A549 (cell line): ENCODE measurements at regions not wholly inside any gene's neighbourhood (a gene's known extent, or its start where the extent isn't known, plus 50 kb on each side); places are given as distances from the start of the nearest gene placed in this dataset.

ENCODE experiments used
- BHLHE40 ChIP-seq: IDR thresholded peaks from 2 replicates; pipeline ENCODE4 v1.6.1; 2012; ENCODE audit warnings: low read depth, low read length, inconsistent platforms
- CHD2 ChIP-seq: fragments of 150-350 bp; IDR thresholded peaks from 2 replicates; pipeline ENCODE4 v1.6.1; 2014; ENCODE audit warnings: low read length; ENCODE audit not compliant: partially characterized antibody
- EP300 ChIP-seq, 2 experiments: fragments of >200 bp; sonication (Bioruptor Twin); formaldehyde crosslinking; IDR thresholded peaks; 2 replicates in 1 of 2; 3 replicates in 1 of 2; pipeline ENCODE4 v1.6.1; 2016 to 2017
- FOXS1 ChIP-seq: fragments of 250-450 bp; sonication (Bioruptor Pico); IDR thresholded peaks from 2 replicates; pipeline ENCODE4 v1.5.0; 2020; ENCODE audit warnings: mild to moderate bottlenecking, moderate library complexity
- KDM1A ChIP-seq: fragments of 200-600 bp; sonication (generic); IDR thresholded peaks from 2 replicates; pipeline ENCODE4 v1.6.1; 2016; ENCODE audit warnings: low read depth, mild to moderate bottlenecking
- NR3C1 ChIP-seq: fragments of >200 bp; sonication (Bioruptor Twin); formaldehyde crosslinking; IDR thresholded peaks from 3 replicates; pipeline ENCODE4 v1.6.1; 2017
- POLR2A ChIP-seq: IDR thresholded peaks from 2 replicates; pipeline ENCODE4 v1.6.1; 2012; ENCODE audit warnings: mild to moderate bottlenecking, low read length
- POLR2AphosphoS2 ChIP-seq: conservative IDR thresholded peaks from 2 replicates; pipeline ENCODE4 v1.6.1; 2012; ENCODE audit warnings: low read length, improper control_type of control experiment, inconsistent platforms
- RCOR1 ChIP-seq: fragments of 150-350 bp; IDR thresholded peaks from 2 replicates; pipeline ENCODE4 v1.6.1; 2014; ENCODE audit warnings: antibody characterized with exemption, low read length, low read depth
- TF ChIP-seq, protein P1 (sequence below): fragments of 250-450 bp; sonication (Bioruptor Pico); IDR thresholded peaks from 2 replicates; pipeline ENCODE4 v1.5.0; 2021; ENCODE audit warnings: mild to moderate bottlenecking, moderate library complexity, borderline replicate concordance
- TF ChIP-seq, protein P2 (sequence below): fragments of >200 bp; sonication (Bioruptor Twin); formaldehyde crosslinking; IDR thresholded peaks from 3 replicates; pipeline ENCODE4 v1.5.1; 2016
- TF ChIP-seq, protein P3 (sequence below): fragments of 450-650 bp; IDR thresholded peaks from 2 replicates; pipeline ENCODE4 v1.6.1; 2014; ENCODE audit warnings: antibody characterized with exemption

DNA sequence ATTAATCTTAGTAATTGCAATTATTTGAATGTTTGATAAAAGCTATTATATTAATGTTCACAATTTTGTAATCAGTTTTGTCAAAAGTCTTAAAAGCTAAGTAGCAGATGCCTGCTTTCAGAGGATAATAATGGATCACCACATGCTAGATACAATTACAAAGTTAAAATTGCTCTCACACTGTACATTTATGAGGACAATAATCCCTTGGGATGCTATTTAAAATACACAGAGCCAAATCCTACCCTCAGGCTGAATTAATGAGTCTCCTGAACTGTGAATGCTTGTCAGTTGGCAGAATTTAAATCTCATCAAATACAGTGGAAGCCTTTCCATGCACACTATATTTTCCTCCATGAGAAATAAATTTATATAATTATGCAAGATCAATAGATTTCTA is 153.3 kb upstream of the SYNCRIP start:
- TF ChIP-seq, protein P1, sequence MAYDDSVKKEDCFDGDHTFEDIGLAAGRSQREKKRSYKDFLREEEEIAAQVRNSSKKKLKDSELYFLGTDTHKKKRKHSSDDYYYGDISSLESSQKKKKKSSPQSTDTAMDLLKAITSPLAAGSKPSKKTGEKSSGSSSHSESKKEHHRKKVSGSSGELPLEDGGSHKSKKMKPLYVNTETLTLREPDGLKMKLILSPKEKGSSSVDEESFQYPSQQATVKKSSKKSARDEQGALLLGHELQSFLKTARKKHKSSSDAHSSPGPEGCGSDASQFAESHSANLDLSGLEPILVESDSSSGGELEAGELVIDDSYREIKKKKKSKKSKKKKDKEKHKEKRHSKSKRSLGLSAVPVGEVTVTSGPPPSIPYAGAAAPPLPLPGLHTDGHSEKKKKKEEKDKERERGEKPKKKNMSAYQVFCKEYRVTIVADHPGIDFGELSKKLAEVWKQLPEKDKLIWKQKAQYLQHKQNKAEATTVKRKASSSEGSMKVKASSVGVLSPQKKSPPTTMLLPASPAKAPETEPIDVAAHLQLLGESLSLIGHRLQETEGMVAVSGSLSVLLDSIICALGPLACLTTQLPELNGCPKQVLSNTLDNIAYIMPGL: no peak
- TF ChIP-seq EP300 (IDR thresholded peaks at IDR 0.05): no peak
- TF ChIP-seq, protein P2, sequence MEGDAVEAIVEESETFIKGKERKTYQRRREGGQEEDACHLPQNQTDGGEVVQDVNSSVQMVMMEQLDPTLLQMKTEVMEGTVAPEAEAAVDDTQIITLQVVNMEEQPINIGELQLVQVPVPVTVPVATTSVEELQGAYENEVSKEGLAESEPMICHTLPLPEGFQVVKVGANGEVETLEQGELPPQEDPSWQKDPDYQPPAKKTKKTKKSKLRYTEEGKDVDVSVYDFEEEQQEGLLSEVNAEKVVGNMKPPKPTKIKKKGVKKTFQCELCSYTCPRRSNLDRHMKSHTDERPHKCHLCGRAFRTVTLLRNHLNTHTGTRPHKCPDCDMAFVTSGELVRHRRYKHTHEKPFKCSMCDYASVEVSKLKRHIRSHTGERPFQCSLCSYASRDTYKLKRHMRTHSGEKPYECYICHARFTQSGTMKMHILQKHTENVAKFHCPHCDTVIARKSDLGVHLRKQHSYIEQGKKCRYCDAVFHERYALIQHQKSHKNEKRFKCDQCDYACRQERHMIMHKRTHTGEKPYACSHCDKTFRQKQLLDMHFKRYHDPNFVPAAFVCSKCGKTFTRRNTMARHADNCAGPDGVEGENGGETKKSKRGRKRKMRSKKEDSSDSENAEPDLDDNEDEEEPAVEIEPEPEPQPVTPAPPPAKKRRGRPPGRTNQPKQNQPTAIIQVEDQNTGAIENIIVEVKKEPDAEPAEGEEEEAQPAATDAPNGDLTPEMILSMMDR: no peak
- no peak for TF ChIP-seq BHLHE40
- TF ChIP-seq CHD2: no peak
- TF ChIP-seq POLR2A: no peak
- TF ChIP-seq NR3C1: no peak
- no peak for TF ChIP-seq RCOR1
- no peak for TF ChIP-seq POLR2AphosphoS2
- TF ChIP-seq, protein P3, sequence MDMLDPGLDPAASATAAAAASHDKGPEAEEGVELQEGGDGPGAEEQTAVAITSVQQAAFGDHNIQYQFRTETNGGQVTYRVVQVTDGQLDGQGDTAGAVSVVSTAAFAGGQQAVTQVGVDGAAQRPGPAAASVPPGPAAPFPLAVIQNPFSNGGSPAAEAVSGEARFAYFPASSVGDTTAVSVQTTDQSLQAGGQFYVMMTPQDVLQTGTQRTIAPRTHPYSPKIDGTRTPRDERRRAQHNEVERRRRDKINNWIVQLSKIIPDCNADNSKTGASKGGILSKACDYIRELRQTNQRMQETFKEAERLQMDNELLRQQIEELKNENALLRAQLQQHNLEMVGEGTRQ: no peak
- TF ChIP-seq FOXS1 (CRISPR knock-in tag): no peak
- TF ChIP-seq KDM1A: no peak
